ENCODE measurements at regions not wholly inside any gene's neighbourhood (a gene's known extent, or its start where the extent isn't known, plus 50 kb on each side); places are given as distances from the start of the nearest gene placed in this dataset.

GRCh38 chr13:53494406-53494805, 465.8 kb downstream of the OLFM4 start:
- TF ChIP-seq, protein P1, sequence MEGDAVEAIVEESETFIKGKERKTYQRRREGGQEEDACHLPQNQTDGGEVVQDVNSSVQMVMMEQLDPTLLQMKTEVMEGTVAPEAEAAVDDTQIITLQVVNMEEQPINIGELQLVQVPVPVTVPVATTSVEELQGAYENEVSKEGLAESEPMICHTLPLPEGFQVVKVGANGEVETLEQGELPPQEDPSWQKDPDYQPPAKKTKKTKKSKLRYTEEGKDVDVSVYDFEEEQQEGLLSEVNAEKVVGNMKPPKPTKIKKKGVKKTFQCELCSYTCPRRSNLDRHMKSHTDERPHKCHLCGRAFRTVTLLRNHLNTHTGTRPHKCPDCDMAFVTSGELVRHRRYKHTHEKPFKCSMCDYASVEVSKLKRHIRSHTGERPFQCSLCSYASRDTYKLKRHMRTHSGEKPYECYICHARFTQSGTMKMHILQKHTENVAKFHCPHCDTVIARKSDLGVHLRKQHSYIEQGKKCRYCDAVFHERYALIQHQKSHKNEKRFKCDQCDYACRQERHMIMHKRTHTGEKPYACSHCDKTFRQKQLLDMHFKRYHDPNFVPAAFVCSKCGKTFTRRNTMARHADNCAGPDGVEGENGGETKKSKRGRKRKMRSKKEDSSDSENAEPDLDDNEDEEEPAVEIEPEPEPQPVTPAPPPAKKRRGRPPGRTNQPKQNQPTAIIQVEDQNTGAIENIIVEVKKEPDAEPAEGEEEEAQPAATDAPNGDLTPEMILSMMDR (conservative IDR thresholded peaks at IDR 0.05; ENCODE audit: low read depth, low read length), result no peak
- no peak overlapping the region for H3K4me3 ChIP-seq (ENCODE audit: low read length)
- no peak for DNase-seq (ENCODE audit: low read depth)

DNA sequence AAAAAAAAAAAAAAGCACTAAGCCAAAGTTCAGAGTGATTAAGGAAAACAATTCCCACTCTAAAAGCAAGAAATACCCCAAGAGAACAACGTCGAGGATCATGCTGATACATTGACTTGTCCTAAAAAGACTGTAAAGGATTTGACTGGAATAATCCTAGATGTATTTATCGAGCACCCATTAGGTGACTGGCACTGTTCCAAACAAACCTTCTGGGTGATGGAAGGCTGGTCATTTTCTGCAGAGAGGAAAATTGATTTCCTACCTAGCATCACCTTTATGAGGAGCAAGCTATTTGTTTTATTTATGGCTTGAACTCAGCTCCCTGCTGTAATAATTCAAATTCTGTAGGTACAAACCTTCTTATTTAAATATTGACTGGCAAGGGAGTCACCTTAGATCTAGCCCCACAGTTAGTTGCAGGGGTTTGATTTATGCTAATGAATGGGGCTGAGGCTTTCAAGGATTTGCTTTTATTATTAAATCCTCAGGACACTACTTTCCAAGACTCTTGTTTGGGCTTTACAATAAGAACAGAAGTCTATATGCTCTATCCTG, 471.0 kb downstream of the OLFM4 start:
- no peak overlapping the region for H3K4me3 ChIP-seq (ENCODE audit: low read length)
- TF ChIP-seq, protein P1 (conservative IDR thresholded peaks at IDR 0.05; ENCODE audit: low read depth, low read length), result no peak
- DNase-seq (ENCODE audit: low read depth), result no peak

DNA sequence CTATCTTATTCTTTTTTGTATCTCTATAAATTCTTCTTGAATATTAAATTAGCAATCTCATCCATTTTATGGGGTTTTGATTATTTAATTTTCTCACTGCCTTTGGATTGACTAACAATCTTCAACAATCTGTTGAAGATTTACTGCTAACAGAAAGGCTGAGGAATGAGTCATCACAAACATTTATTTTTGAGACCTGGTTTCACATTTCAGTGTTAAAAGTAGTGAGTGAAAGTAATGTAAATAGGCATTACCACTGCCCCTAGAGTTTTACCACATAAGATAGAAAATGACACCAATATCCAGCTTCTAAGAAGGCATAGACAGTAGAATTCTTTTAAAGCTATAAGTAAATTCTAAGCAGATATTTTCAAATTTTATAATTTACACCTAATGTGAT, 472.8 kb downstream of the OLFM4 start:
- no peak overlapping the region for H3K4me3 ChIP-seq (ENCODE audit: low read length)
- TF ChIP-seq, protein P1 (conservative IDR thresholded peaks at IDR 0.05; ENCODE audit: low read depth, low read length), result no peak
- no peak for DNase-seq (ENCODE audit: low read depth)

DNA sequence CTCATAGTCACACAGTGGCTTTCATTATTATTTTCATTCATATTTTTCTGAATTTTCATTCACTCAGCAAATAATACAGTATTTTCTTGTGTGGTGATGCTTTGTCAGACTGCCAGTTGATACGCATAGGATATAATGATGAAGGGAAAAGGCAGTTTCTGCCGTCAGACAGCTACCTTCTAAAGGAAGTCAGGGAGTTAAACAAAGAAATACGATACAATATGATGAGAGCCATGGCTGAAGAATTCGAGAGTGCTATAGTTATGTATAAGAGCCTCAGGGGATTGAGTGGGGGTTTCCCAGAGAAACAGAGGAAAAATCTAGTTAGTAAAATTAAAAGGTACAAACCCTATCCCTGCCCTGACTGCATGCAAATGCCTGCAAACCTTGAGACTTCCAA, 479.1 kb downstream of the OLFM4 start:
- TF ChIP-seq, protein P1 (conservative IDR thresholded peaks at IDR 0.05; ENCODE audit: low read depth, low read length), result no peak
- DNase-seq (ENCODE audit: low read depth), result no peak
- no peak overlapping the region for H3K4me3 ChIP-seq (ENCODE audit: low read length)

- no peak overlapping the region for H3K4me3 ChIP-seq (ENCODE audit: low read length)
- TF ChIP-seq, protein P1 (conservative IDR thresholded peaks at IDR 0.05; ENCODE audit: low read depth, low read length), result no peak
- no peak for DNase-seq (ENCODE audit: low read depth)
Measured at GRCh38 chr13:53512635-53513034, 484.0 kb downstream of the OLFM4 start.

GRCh38 chr13:53513226-53513625, 484.6 kb downstream of the OLFM4 start:
- no peak overlapping the region for H3K4me3 ChIP-seq (ENCODE audit: low read length)
- TF ChIP-seq, protein P1 (conservative IDR thresholded peaks at IDR 0.05; ENCODE audit: low read depth, low read length), result no peak
- DNase-seq (ENCODE audit: low read depth), result no peak

DNA sequence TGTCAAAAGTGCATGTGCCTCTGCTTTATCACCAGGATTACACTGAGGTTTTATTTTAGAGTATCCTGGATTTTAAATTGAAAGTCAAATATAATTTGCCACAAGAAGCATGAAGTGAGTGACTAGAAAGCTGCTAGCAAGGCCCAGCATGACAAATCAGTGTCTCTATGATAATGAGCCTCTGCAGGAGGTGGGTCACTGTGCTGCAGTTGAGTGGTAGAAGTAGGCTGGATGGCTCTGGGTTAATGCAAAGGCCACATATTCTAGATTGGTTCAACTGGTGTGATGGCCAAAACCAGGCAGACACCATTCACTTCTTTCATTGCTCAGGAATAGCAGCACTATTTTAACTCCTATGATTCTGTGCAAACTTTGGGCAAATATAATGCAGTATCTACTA, 491.5 kb downstream of the OLFM4 start:
- DNase-seq (ENCODE audit: low read depth), result no peak
- H3K4me3 ChIP-seq (ENCODE audit: low read length), result no peak overlapping the region
- TF ChIP-seq, protein P1 (conservative IDR thresholded peaks at IDR 0.05; ENCODE audit: low read depth, low read length), result no peak

All from retinal pigment epithelial cell (primary cell).